ENCODE measurements at regions not wholly inside any gene's neighbourhood (a gene's known extent, or its start where the extent isn't known, plus 50 kb on each side); places are given as distances from the start of the nearest gene placed in this dataset.

DNA sequence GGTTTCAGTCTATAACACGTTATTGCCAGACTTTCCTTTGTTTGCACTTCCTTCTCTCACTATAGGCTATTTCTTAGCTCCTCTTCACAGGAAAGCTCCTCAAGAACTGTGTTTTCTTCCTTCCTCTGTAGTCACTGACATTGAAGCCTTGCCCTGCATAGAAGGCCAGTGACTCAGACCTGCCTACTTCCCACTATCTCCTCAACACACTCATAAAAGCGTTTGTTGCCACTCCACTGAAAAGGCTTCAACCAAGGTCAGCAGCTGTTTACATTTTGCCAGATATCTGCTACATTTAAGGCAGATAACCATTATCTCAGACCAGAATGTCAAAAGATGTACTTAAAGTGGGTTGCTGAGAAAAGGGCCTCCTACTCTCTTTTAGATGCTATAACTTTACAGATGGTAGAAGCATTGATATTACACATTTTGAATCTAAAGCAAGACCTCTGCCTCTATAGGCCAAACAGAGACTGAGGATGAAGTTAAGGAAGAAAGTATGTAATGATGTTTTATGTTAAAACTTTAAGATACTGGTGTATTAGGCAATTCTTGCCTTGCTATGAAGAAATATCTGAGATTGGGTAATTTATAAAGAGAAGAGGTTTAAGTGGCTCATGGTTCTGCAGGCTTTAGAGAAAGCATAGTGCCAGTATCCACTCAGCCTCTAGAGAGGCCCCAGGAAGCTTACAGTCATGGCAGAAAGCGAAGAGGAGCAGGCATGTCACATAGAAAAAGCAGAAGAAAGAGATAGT lies 233.3 kb upstream of the FLRT2 start:
- no peaks in the 10 kb centered on the region for H3K4me1 ChIP-seq (ENCODE audit: insufficient read depth, low read length, poor library complexity, severe bottlenecking)
- H3K9me3 ChIP-seq (ENCODE audit: low read length) = no peaks in the 10 kb centered on the region
- no peaks in the 10 kb centered on the region for H3K79me2 ChIP-seq (ENCODE audit: insufficient read depth, low read depth, low read length)
- H4K20me1 ChIP-seq (ENCODE audit: insufficient read depth, low read length) = no peaks in the 10 kb centered on the region
- DNase-seq (ENCODE audit: low spot score) = no peak
- no peak overlapping the region for H3K4me3 ChIP-seq (ENCODE audit: low read depth, low read length, poor library complexity, severe bottlenecking)
- POLR2A ChIA-PET = no interaction called here
- CTCF ChIA-PET (ENCODE audit: unreplicated experiment) = no interaction called here
- TF ChIP-seq CTCF (conservative IDR thresholded peaks at IDR 0.05; ENCODE audit: low read length) (no peak), EZH2phosphoT487 (IDR thresholded peaks at IDR 0.05; ENCODE audit: borderline replicate concordance, low read depth, low read length) (no peak)
- no TSS peak for BruUV-seq (replicated peaks)
- no peaks in the 10 kb centered on the region for H3K9me2 ChIP-seq (ENCODE audit: insufficient read depth, low read length)
- H2AFZ ChIP-seq (ENCODE audit: low read length) = no peak overlapping the region
- H3K36me3 ChIP-seq (ENCODE audit: insufficient read depth, low read length) = no peaks in the 10 kb centered on the region
- no peak overlapping the region for H3K4me2 ChIP-seq (ENCODE audit: low read length)
- no peak overlapping the region for H3K27ac ChIP-seq (ENCODE audit: low read depth, low read length, poor library complexity, severe bottlenecking)
- intact Hi-C loops (cut with micrococcal nuclease; ENCODE audit: unreplicated experiment) = no loop called here

DNA sequence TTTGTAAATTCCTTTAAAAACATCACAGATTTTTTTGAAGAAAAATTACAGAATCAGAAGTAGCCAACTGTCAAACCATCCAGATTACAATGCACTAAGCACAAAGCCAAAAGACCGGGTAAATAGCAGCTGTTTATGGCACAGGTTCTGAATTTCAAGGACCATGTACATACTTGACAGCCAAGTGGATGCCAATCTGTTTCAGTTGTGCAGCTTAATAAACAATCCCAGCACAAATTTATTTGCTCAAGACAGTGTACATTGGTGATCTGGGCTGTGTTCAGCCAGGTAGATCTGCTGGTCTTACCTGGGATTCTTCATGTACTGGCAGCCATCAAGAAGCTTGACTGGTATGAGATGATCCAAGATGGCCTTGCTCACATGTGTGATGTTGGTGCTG lies 229.8 kb upstream of the FLRT2 start:
- no TSS peak for BruUV-seq (replicated peaks)
- H3K4me2 ChIP-seq (ENCODE audit: low read length) = no peak overlapping the region
- DNase-seq (ENCODE audit: low spot score) = no peak
- H3K27ac ChIP-seq (ENCODE audit: low read depth, low read length, poor library complexity, severe bottlenecking) = no peak overlapping the region
- TF ChIP-seq CTCF (conservative IDR thresholded peaks at IDR 0.05; ENCODE audit: low read length) = no peak
- TF ChIP-seq EZH2phosphoT487 (IDR thresholded peaks at IDR 0.05; ENCODE audit: borderline replicate concordance, low read depth, low read length) = no peak
- intact Hi-C loops (cut with micrococcal nuclease; ENCODE audit: unreplicated experiment) = no loop called here
- no peaks in the 10 kb centered on the region for H3K9me2 ChIP-seq (ENCODE audit: insufficient read depth, low read length)
- no peaks in the 10 kb centered on the region for H3K9me3 ChIP-seq (ENCODE audit: low read length)
- H3K4me1 ChIP-seq (ENCODE audit: insufficient read depth, low read length, poor library complexity, severe bottlenecking) = no peaks in the 10 kb centered on the region
- H4K20me1 ChIP-seq (ENCODE audit: insufficient read depth, low read length) = no peaks in the 10 kb centered on the region
- no peaks in the 10 kb centered on the region for H3K79me2 ChIP-seq (ENCODE audit: insufficient read depth, low read depth, low read length)
- ChIA-PET CTCF (ENCODE audit: unreplicated experiment) (no interaction called here), POLR2A (no interaction called here)
- H3K4me3 ChIP-seq (ENCODE audit: low read depth, low read length, poor library complexity, severe bottlenecking) = no peak overlapping the region
- H2AFZ ChIP-seq (ENCODE audit: low read length) = no peak overlapping the region
- no peaks in the 10 kb centered on the region for H3K36me3 ChIP-seq (ENCODE audit: insufficient read depth, low read length)

DNA sequence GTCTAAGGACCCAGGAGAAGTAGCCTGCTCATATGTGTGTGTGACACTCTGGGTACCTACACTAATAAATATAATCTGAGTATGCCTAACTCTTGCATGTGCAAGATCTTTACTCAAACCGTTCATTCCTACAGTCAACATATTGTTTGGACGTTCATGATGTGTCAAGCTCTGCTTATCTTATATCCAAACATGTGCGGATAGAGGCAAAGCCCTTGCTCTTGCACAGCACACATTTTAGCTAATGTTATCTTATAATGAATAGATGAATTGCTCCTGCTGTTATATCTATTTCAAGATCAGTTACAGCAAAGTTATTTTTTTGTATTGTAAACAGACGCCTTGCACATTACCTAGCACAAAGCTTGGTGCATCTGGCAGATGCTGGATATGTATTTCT lies 228.4 kb upstream of the FLRT2 start:
- H3K9me3 ChIP-seq (ENCODE audit: low read length) = no peaks in the 10 kb centered on the region
- DNase-seq (ENCODE audit: low spot score) = no peak
- H3K4me3 ChIP-seq (ENCODE audit: low read depth, low read length, poor library complexity, severe bottlenecking) = no peak overlapping the region
- no TSS peak for BruUV-seq (replicated peaks)
- no peaks in the 10 kb centered on the region for H3K4me1 ChIP-seq (ENCODE audit: insufficient read depth, low read length, poor library complexity, severe bottlenecking)
- H3K9me2 ChIP-seq (ENCODE audit: insufficient read depth, low read length) = no peaks in the 10 kb centered on the region
- ChIA-PET POLR2A (interaction anchor here (1.1 kb wide), 1 partner anchor 14 kb away, joined by 4 read pairs; no protein-coding TSS in a partner anchor), CTCF (ENCODE audit: unreplicated experiment) (no interaction called here)
- TF ChIP-seq EZH2phosphoT487 (IDR thresholded peaks at IDR 0.05; ENCODE audit: borderline replicate concordance, low read depth, low read length) = no peak
- TF ChIP-seq CTCF (conservative IDR thresholded peaks at IDR 0.05; ENCODE audit: low read length) = no peak
- no peak overlapping the region for H3K4me2 ChIP-seq (ENCODE audit: low read length)
- H2AFZ ChIP-seq (ENCODE audit: low read length) = no peak overlapping the region
- H3K27ac ChIP-seq (ENCODE audit: low read depth, low read length, poor library complexity, severe bottlenecking) = no peak overlapping the region
- H3K79me2 ChIP-seq (ENCODE audit: insufficient read depth, low read depth, low read length) = no peaks in the 10 kb centered on the region
- intact Hi-C loops (cut with micrococcal nuclease; ENCODE audit: unreplicated experiment) = no loop called here
- no peaks in the 10 kb centered on the region for H3K36me3 ChIP-seq (ENCODE audit: insufficient read depth, low read length)
- no peaks in the 10 kb centered on the region for H4K20me1 ChIP-seq (ENCODE audit: insufficient read depth, low read length)

Data from OCI-LY7 (cell line).